Esophagus muscularis mucosa (tissue), 4 donors: ENCODE measurements at regions not wholly inside any gene's neighbourhood (a gene's known extent, or its start where the extent isn't known, plus 50 kb on each side); places are given as distances from the start of the nearest gene placed in this dataset.

ENCODE experiments used
- DNase-seq: peaks from one replicate; pipeline ENCODE4 v3.0.0-alpha.2; 2017; ENCODE audit errors: extremely low spot score
- H3K27ac ChIP-seq, 4 donors: fragments of 200-600 bp; sonication (generic); replicated peaks in 1 of 4; 1 replicate in 3 of 4; 2 replicates in 1 of 4; pipeline ENCODE4 v1.5.1; 2016 to 2019; ENCODE audit warnings: mild to moderate bottlenecking in 1 of 4
- H3K27me3 ChIP-seq, 4 donors: fragments of 200-600 bp; sonication (generic); one replicate each; pipeline versions ENCODE4 v1.5.1 to v1.6.0; 2016 to 2019
- H3K36me3 ChIP-seq, 4 donors: fragments of 200-600 bp; sonication (generic); one replicate each; pipeline ENCODE4 v1.5.1; 2016 to 2019
- H3K4me1 ChIP-seq, 4 donors: fragments of 200-600 bp; sonication (generic); one replicate each; pipeline ENCODE4 v1.5.1; 2016 to 2019
- H3K4me3 ChIP-seq, 4 donors: fragments of 200-600 bp; sonication (generic); 1 replicate in 2 of 4; 2 replicates in 2 of 4; pipeline ENCODE4 v1.5.1; 2016 to 2019; ENCODE audit warnings: mild to moderate bottlenecking in 4 of 4, moderate library complexity in 1 of 4
- H3K9me3 ChIP-seq, 4 donors: fragments of 200-600 bp; sonication (generic); 1 replicate in 3 of 4; 2 replicates in 1 of 4; pipeline ENCODE4 v1.5.1; 2016 to 2019
- EP300 ChIP-seq: sonication (generic); formaldehyde crosslinking; IDR thresholded peaks from one replicate; pipeline ENCODE4 v1.6.1; 2017; ENCODE audit warnings: antibody characterized with exemption
- POLR2A ChIP-seq: fragments of 450-650 bp; IDR thresholded peaks from one replicate; pipeline ENCODE4 v1.6.1; 2017; ENCODE audit warnings: antibody characterized with exemption, moderate library complexity, mild to moderate bottlenecking, low read depth
- POLR2AphosphoS5 ChIP-seq, 2 donors: sonication (generic); formaldehyde crosslinking; IDR thresholded peaks; one replicate each; pipeline ENCODE4 v1.6.1; 2017; ENCODE audit warnings: antibody characterized with exemption in 2 of 2
- WGBS: methylation state at CpG from one replicate; pipeline ENCODE4 v1.1.5; 2018; 5-methylcytosine and 5-hydroxymethylcytosine counted together
- intact Hi-C: fragments of 100-400 bp; cut with DNase I; formaldehyde crosslinking; loops from one replicate; pipeline ENCODE4 v1.15.1; 2023
- TF ChIP-seq, protein P1 (sequence below), 3 experiments: fragments of 200-600 bp in 2 of 3; fragments of 450-650 bp in 1 of 3; sonication (generic) in 2 of 3; IDR thresholded peaks; one replicate each; pipeline ENCODE4 v1.5.1; 2017 to 2019; ENCODE audit warnings: antibody characterized with exemption in 3 of 3, mild to moderate bottlenecking in 2 of 3, moderate library complexity in 1 of 3

DNA sequence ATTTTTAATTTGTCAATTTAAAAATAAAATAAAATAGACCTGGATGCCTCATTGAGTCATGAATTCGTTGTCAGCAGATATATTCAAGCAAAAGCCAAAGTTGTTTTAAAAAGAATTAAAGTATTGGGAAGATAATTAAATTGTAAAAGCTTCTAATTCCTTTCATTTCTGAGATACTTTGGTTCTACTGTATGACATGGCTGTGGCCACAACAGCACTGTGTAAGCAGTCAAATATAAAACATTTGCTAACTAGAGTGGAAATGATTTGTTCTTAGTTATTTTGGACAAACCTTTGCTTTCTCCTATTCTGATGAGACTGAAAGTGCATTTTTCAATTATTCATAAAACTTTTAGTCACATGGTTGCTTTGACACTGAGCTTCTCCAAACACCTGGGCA, 143.6 kb upstream of the FAM13C start:
- TF ChIP-seq POLR2AphosphoS5 (IDR thresholded peaks at IDR 0.05) (no peak), EP300 (no peak), POLR2A (no peak)
- TF ChIP-seq, protein P1, sequence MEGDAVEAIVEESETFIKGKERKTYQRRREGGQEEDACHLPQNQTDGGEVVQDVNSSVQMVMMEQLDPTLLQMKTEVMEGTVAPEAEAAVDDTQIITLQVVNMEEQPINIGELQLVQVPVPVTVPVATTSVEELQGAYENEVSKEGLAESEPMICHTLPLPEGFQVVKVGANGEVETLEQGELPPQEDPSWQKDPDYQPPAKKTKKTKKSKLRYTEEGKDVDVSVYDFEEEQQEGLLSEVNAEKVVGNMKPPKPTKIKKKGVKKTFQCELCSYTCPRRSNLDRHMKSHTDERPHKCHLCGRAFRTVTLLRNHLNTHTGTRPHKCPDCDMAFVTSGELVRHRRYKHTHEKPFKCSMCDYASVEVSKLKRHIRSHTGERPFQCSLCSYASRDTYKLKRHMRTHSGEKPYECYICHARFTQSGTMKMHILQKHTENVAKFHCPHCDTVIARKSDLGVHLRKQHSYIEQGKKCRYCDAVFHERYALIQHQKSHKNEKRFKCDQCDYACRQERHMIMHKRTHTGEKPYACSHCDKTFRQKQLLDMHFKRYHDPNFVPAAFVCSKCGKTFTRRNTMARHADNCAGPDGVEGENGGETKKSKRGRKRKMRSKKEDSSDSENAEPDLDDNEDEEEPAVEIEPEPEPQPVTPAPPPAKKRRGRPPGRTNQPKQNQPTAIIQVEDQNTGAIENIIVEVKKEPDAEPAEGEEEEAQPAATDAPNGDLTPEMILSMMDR (IDR thresholded peaks at IDR 0.05) = no peak
- Histone ChIP-seq H3K27ac (no peak overlapping the region), H3K36me3 (no peaks in the 10 kb centered on the region), H3K4me1 (no peaks in the 10 kb centered on the region), H3K27me3 (no peaks in the 10 kb centered on the region), H3K4me3 (no peak overlapping the region), H3K9me3 (no peaks in the 10 kb centered on the region)
- intact Hi-C loops = no loop called here
- no peak for DNase-seq
- 71% methylated on average over 1 of the region's 1 CpG for WGBS

DNA sequence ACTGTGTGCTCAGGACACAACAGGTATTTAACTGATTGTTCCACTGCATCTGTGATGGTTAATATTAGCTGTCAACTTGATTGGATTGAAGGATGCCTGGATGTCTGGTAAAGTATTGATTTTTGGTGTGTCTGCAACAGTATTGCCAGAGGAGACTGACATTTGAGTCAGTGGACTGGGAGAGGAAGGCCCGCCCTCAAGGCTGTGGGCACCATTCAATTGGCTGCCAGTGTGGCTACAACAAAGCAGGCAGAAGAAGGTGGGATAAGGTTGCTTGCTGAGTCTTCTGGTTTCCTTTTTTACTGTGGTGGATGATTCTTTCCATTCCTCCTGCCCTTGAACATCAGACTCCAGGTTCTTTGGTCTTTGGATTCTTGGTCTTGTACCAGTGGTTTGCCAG, 137.1 kb upstream of the FAM13C start:
- Histone ChIP-seq H3K4me3 (no peak overlapping the region), H3K9me3 (peaks cover 0 to 27% (median 19%) of the 10 kb centered on the region in 4 donors), H3K4me1 (no peaks in the 10 kb centered on the region), H3K27ac (no peak overlapping the region), H3K27me3 (no peaks in the 10 kb centered on the region), H3K36me3 (no peaks in the 10 kb centered on the region)
- TF ChIP-seq EP300 (no peak), POLR2A (no peak), POLR2AphosphoS5 (IDR thresholded peaks at IDR 0.05) (no peak)
- TF ChIP-seq, protein P1 (IDR thresholded peaks at IDR 0.05) = no peak
- DNase-seq = no peak
- 100% methylated on average over 1 of the region's 1 CpG for WGBS
- intact Hi-C loops = no loop called here

GRCh38 chr10:59493017-59493416, 130.7 kb upstream of the FAM13C start:
- WGBS = 95% methylated on average over 2 of the region's 3 CpGs
- TF ChIP-seq, protein P1 (IDR thresholded peaks at IDR 0.05) = no peak
- TF ChIP-seq EP300 (no peak), POLR2AphosphoS5 (IDR thresholded peaks at IDR 0.05) (no peak), POLR2A (no peak)
- Histone ChIP-seq H3K36me3 (no peaks in the 10 kb centered on the region), H3K27me3 (no peaks in the 10 kb centered on the region), H3K9me3 (peaks cover 0 to 28% (median 19%) of the 10 kb centered on the region in 4 donors), H3K27ac (no peak overlapping the region), H3K4me3 (no peak overlapping the region), H3K4me1 (no peaks in the 10 kb centered on the region)
- DNase-seq = no peak
- intact Hi-C loops = no loop called here

GRCh38 chr10:59479426-59479825, 117.1 kb upstream of the FAM13C start:
- no peak for DNase-seq
- H3K27me3 ChIP-seq = no peaks in the 10 kb centered on the region
- H3K9me3 ChIP-seq = no peaks in the 10 kb centered on the region
- H3K27ac ChIP-seq = no peak overlapping the region
- H3K4me3 ChIP-seq = no peak overlapping the region
- no peak for TF ChIP-seq POLR2A
- TF ChIP-seq, protein P1 (IDR thresholded peaks at IDR 0.05) = no peak
- TF ChIP-seq EP300 = no peak
- TF ChIP-seq POLR2AphosphoS5 (IDR thresholded peaks at IDR 0.05) = no peak
- H3K4me1 ChIP-seq = no peaks in the 10 kb centered on the region
- intact Hi-C loops = no loop called here
- 93% methylated on average over 6 of the region's 6 CpGs for WGBS
- H3K36me3 ChIP-seq = no peaks in the 10 kb centered on the region

- TF ChIP-seq POLR2A (no peak), POLR2AphosphoS5 (IDR thresholded peaks at IDR 0.05) (no peak), EP300 (no peak)
- TF ChIP-seq, protein P1 (IDR thresholded peaks at IDR 0.05) = no peak
- H3K9me3 ChIP-seq = peaks cover 0 to 5% (median 4%) of the 10 kb centered on the region in 4 donors
- no peak overlapping the region for H3K27ac ChIP-seq
- H3K36me3 ChIP-seq = no peaks in the 10 kb centered on the region
- no peaks in the 10 kb centered on the region for H3K27me3 ChIP-seq
- no peak overlapping the region for H3K4me3 ChIP-seq
- WGBS = 100% methylated on average over 3 of the region's 5 CpGs
- H3K4me1 ChIP-seq = no peaks in the 10 kb centered on the region
- intact Hi-C loops = no loop called here
- DNase-seq = no peak
These were observed 108.2 kb upstream of the FAM13C start for GRCh38 chr10:59470570-59470969.
